ENCODE measurements at regions not wholly inside any gene's neighbourhood (a gene's known extent, or its start where the extent isn't known, plus 50 kb on each side); places are given as distances from the start of the nearest gene placed in this dataset.

DNA sequence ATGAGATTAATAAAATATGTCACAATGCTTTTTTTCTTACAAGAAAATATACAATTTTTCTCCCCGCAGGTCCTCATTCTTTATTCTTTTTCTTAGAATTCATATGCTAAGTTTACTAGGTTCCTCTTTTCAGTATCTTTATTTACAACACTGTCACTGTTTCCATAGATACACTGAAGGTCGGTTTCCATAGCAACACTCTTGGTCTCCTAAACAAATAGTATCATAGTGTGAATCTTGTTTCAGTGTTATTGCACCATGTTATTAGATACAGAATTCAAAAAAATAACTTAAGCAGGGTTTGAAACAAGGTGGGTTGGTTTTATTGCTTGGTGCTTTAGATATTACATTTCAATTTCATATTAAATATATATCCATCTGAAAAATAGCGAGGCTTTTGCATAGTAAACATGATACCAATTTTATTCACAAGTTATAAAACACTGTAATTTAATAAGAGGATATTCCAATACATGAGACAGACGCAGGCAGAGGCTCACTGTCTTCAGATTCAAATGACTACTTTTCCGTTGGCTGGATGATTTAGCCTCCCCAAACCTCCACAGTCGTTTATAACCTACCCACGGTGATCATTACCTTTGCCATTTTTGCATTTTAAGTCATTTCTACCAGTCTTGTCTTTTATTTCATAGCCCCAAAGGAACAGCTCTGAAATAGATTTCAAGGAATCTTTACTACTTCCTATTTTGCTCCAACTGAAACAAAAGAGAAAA, 88.9 kb upstream of the KLF6 start:
- no peaks in the 10 kb centered on the region for H3K27me3 ChIP-seq (ENCODE audit: insufficient read depth, poor library complexity, severe bottlenecking)
- H3K27ac ChIP-seq (replicated peaks) = peak overlapping the region; percentile 39; the same call in 1 of the 2 replicates
- DNase-seq (ENCODE audit: low read depth in 1 of 2, low spot score in 1 of 2) = peak; percentile 6 to 26
- H3K4me3 ChIP-seq (replicated peaks; ENCODE audit: insufficient read depth, low read length) = no peak overlapping the region
- TF ChIP-seq SPI1 (IDR thresholded peaks at IDR 0.05; ENCODE audit: borderline replicate concordance, low read depth) (no peak), GABPA (IDR thresholded peaks at IDR 0.05; ENCODE audit: low read depth) (no peak), POLR2AphosphoS5 (IDR thresholded peaks at IDR 0.05; ENCODE audit: low read depth) (no peak)
- TF ChIP-seq, protein P1, sequence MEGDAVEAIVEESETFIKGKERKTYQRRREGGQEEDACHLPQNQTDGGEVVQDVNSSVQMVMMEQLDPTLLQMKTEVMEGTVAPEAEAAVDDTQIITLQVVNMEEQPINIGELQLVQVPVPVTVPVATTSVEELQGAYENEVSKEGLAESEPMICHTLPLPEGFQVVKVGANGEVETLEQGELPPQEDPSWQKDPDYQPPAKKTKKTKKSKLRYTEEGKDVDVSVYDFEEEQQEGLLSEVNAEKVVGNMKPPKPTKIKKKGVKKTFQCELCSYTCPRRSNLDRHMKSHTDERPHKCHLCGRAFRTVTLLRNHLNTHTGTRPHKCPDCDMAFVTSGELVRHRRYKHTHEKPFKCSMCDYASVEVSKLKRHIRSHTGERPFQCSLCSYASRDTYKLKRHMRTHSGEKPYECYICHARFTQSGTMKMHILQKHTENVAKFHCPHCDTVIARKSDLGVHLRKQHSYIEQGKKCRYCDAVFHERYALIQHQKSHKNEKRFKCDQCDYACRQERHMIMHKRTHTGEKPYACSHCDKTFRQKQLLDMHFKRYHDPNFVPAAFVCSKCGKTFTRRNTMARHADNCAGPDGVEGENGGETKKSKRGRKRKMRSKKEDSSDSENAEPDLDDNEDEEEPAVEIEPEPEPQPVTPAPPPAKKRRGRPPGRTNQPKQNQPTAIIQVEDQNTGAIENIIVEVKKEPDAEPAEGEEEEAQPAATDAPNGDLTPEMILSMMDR (IDR thresholded peaks at IDR 0.05; ENCODE audit: insufficient read depth, low read length) = no peak
- TF ChIP-seq, protein P2, sequence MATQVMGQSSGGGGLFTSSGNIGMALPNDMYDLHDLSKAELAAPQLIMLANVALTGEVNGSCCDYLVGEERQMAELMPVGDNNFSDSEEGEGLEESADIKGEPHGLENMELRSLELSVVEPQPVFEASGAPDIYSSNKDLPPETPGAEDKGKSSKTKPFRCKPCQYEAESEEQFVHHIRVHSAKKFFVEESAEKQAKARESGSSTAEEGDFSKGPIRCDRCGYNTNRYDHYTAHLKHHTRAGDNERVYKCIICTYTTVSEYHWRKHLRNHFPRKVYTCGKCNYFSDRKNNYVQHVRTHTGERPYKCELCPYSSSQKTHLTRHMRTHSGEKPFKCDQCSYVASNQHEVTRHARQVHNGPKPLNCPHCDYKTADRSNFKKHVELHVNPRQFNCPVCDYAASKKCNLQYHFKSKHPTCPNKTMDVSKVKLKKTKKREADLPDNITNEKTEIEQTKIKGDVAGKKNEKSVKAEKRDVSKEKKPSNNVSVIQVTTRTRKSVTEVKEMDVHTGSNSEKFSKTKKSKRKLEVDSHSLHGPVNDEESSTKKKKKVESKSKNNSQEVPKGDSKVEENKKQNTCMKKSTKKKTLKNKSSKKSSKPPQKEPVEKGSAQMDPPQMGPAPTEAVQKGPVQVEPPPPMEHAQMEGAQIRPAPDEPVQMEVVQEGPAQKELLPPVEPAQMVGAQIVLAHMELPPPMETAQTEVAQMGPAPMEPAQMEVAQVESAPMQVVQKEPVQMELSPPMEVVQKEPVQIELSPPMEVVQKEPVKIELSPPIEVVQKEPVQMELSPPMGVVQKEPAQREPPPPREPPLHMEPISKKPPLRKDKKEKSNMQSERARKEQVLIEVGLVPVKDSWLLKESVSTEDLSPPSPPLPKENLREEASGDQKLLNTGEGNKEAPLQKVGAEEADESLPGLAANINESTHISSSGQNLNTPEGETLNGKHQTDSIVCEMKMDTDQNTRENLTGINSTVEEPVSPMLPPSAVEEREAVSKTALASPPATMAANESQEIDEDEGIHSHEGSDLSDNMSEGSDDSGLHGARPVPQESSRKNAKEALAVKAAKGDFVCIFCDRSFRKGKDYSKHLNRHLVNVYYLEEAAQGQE (IDR thresholded peaks at IDR 0.05; ENCODE audit: insufficient replicate concordance, low read depth) = no peak

DNA sequence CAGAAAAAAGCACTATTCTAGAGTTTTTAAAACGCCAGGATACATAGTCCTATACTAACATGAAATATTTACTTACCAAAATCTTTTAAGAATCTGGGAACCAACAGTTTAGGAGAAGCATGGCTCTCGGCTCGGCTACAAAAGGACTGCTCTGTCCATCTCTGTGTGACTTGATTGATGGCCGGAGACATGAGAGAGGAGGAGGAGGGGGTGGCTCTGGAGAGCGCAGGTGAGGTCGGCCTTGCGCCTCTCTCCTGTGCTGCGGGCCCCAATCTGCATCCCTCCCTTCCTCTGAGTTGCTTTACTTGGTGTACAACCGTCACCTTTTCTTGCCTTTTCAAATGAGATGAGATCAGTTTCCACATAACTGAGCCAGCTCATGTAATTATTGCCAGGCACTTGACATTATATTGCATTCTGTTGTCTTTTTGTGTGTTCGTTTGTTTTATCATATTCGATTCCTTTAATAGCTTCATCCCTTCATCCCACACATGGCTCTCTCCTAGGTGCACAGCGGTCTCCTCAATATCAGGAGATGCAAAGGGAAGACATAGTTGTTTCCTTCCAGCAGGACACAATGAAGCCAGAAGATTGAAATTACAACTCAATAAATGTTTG, 87.8 kb upstream of the KLF6 start:
- no peak overlapping the region for H3K4me3 ChIP-seq (replicated peaks; ENCODE audit: insufficient read depth, low read length)
- TF ChIP-seq POLR2AphosphoS5 (IDR thresholded peaks at IDR 0.05; ENCODE audit: low read depth) = no peak
- TF ChIP-seq SPI1 (IDR thresholded peaks at IDR 0.05; ENCODE audit: borderline replicate concordance, low read depth) = no peak
- no peak for TF ChIP-seq GABPA (IDR thresholded peaks at IDR 0.05; ENCODE audit: low read depth)
- TF ChIP-seq, protein P2 (IDR thresholded peaks at IDR 0.05; ENCODE audit: insufficient replicate concordance, low read depth) = no peak
- TF ChIP-seq, protein P1 (IDR thresholded peaks at IDR 0.05; ENCODE audit: insufficient read depth, low read length) = no peak
- no peak overlapping the region for H3K27ac ChIP-seq (replicated peaks)
- H3K27me3 ChIP-seq (ENCODE audit: insufficient read depth, poor library complexity, severe bottlenecking) = no peaks in the 10 kb centered on the region
- DNase-seq (ENCODE audit: low read depth in 1 of 2, low spot score in 1 of 2) = no peak

DNA sequence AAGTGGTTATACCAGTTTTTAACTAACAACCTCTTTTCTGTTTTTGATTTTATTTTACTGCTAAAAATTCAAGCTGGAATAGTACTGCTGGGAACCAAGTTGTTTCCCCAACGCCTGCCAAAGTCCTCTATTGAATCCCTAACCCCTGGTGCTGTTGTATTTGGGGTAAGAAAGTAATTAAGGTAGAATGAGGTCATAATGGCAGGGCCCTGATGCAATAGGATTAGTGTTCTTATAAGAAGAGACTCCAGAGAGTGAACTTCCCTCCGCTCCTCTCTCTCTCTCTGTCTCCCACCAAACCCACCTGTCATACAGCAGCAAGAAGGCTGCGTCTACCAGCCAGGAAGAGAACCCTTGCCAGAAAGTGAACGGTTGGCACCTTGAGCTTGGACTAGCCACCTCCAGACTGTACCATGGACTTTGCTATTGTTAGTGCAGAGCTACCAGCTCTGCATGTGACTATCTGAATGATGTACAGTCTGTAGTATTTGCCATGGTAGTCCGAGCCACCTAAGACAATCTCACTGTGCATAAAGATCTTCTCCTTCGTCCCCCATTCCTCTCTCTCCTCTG, 86.5 kb upstream of the KLF6 start:
- Histone ChIP-seq H3K4me3 (replicated peaks; ENCODE audit: insufficient read depth, low read length) (no peak overlapping the region), H3K27ac (replicated peaks) (no peak overlapping the region), H3K27me3 (ENCODE audit: insufficient read depth, poor library complexity, severe bottlenecking) (no peaks in the 10 kb centered on the region)
- TF ChIP-seq, protein P1 (IDR thresholded peaks at IDR 0.05; ENCODE audit: insufficient read depth, low read length) = no peak
- TF ChIP-seq SPI1 (IDR thresholded peaks at IDR 0.05; ENCODE audit: borderline replicate concordance, low read depth) (no peak), GABPA (IDR thresholded peaks at IDR 0.05; ENCODE audit: low read depth) (no peak), POLR2AphosphoS5 (IDR thresholded peaks at IDR 0.05; ENCODE audit: low read depth) (no peak)
- TF ChIP-seq, protein P2 (IDR thresholded peaks at IDR 0.05; ENCODE audit: insufficient replicate concordance, low read depth) = no peak
- DNase-seq (ENCODE audit: low read depth in 1 of 2, low spot score in 1 of 2) = no peak
